ENCODE measurements at regions not wholly inside any gene's neighbourhood (a gene's known extent, or its start where the extent isn't known, plus 50 kb on each side); places are given as distances from the start of the nearest gene placed in this dataset.
A peak's percentile ranks its signal among the peaks of the same experiment; 100 is the strongest.

- DNase-seq, result peak in 1 of 2 donors; percentile 24
- no peak for FAIRE-seq
Observed at GRCh38 chr11:109795234-109795633, 298.0 kb upstream of the ZC3H12C start.

GRCh38 chr11:109796253-109796652 is 296.9 kb upstream of the ZC3H12C start:
- WGBS, 3 donors, result 33 to 57% (median 53%) methylated on average over 2 of the region's 2 CpGs
- Histone ChIP-seq H3K27me3 (ENCODE audit: control insufficient read depth in 3 of 3, insufficient read depth in 3 of 3, low read length in 3 of 3) (no peaks in the 10 kb centered on the region), H3K36me3 (ENCODE audit: control insufficient read depth in 3 of 3, insufficient read depth in 2 of 3, low read depth in 1 of 3, low read length in 3 of 3) (no peaks in the 10 kb centered on the region), H3K9me3 (ENCODE audit: control insufficient read depth in 2 of 2, insufficient read depth in 1 of 2, low read depth in 1 of 2, low read length in 1 of 2) (no peaks in the 10 kb centered on the region), H3K4me1 (ENCODE audit: control insufficient read depth in 3 of 3, insufficient read depth in 2 of 3, low read depth in 1 of 3, low read length in 2 of 3) (no peaks in the 10 kb centered on the region), H3K27ac (ENCODE audit: low read depth in 1 of 3, low read length in 2 of 3) (no peak overlapping the region), H3K4me3 (ENCODE audit: low read depth in 1 of 3, low read length in 3 of 3) (no peak overlapping the region)
- DNase-seq (no peak), FAIRE-seq (no peak)

More at GRCh38 chr11:109795234-109795633, 298.0 kb upstream of the ZC3H12C start:
- no peaks in the 10 kb centered on the region for H3K4me1 ChIP-seq (ENCODE audit: control insufficient read depth in 3 of 3, insufficient read depth in 2 of 3, low read depth in 1 of 3, low read length in 2 of 3)
- H3K27me3 ChIP-seq (ENCODE audit: control insufficient read depth in 3 of 3, insufficient read depth in 3 of 3, low read length in 3 of 3), result no peaks in the 10 kb centered on the region
- 33 to 63% (median 40%) methylated on average over 4 of the region's 4 CpGs for whole genome bisulfite sequencing, 3 donors
- H3K9me3 ChIP-seq (ENCODE audit: control insufficient read depth in 2 of 2, insufficient read depth in 1 of 2, low read depth in 1 of 2, low read length in 1 of 2), result no peaks in the 10 kb centered on the region
- no peak overlapping the region for H3K4me3 ChIP-seq (ENCODE audit: low read depth in 1 of 3, low read length in 3 of 3)
- H3K36me3 ChIP-seq (ENCODE audit: control insufficient read depth in 3 of 3, insufficient read depth in 2 of 3, low read depth in 1 of 3, low read length in 3 of 3), result no peaks in the 10 kb centered on the region
- H3K27ac ChIP-seq (ENCODE audit: low read depth in 1 of 3, low read length in 2 of 3), result no peak overlapping the region

- H3K4me3 ChIP-seq (ENCODE audit: low read depth in 1 of 3, low read length in 3 of 3), result no peak overlapping the region
- no peaks in the 10 kb centered on the region for H3K9me3 ChIP-seq (ENCODE audit: control insufficient read depth in 2 of 2, insufficient read depth in 1 of 2, low read depth in 1 of 2, low read length in 1 of 2)
- FAIRE-seq, result no peak
- H3K4me1 ChIP-seq (ENCODE audit: control insufficient read depth in 3 of 3, insufficient read depth in 2 of 3, low read depth in 1 of 3, low read length in 2 of 3), result no peaks in the 10 kb centered on the region
- H3K36me3 ChIP-seq (ENCODE audit: control insufficient read depth in 3 of 3, insufficient read depth in 2 of 3, low read depth in 1 of 3, low read length in 3 of 3), result no peaks in the 10 kb centered on the region
- H3K27ac ChIP-seq (ENCODE audit: low read depth in 1 of 3, low read length in 2 of 3), result no peak overlapping the region
- DNase-seq, result no peak
- H3K27me3 ChIP-seq (ENCODE audit: control insufficient read depth in 3 of 3, insufficient read depth in 3 of 3, low read length in 3 of 3), result no peaks in the 10 kb centered on the region
- WGBS, 3 donors, result 53 to 65% (median 56%) methylated on average over 1 of the region's 1 CpG
Observed at GRCh38 chr11:109798521-109798920, 294.7 kb upstream of the ZC3H12C start.

- FAIRE-seq (no peak), DNase-seq (no peak)
- Histone ChIP-seq H3K4me1 (ENCODE audit: control insufficient read depth in 3 of 3, insufficient read depth in 2 of 3, low read depth in 1 of 3, low read length in 2 of 3) (no peaks in the 10 kb centered on the region), H3K9me3 (ENCODE audit: control insufficient read depth in 2 of 2, insufficient read depth in 1 of 2, low read depth in 1 of 2, low read length in 1 of 2) (no peaks in the 10 kb centered on the region), H3K27ac (ENCODE audit: low read depth in 1 of 3, low read length in 2 of 3) (no peak overlapping the region), H3K4me3 (ENCODE audit: low read depth in 1 of 3, low read length in 3 of 3) (no peak overlapping the region), H3K36me3 (ENCODE audit: control insufficient read depth in 3 of 3, insufficient read depth in 2 of 3, low read depth in 1 of 3, low read length in 3 of 3) (no peaks in the 10 kb centered on the region), H3K27me3 (ENCODE audit: control insufficient read depth in 3 of 3, insufficient read depth in 3 of 3, low read length in 3 of 3) (no peaks in the 10 kb centered on the region)
- WGBS, 3 donors, result 65 to 75% (median 69%) methylated on average over 2 of the region's 2 CpGs
Observed at GRCh38 chr11:109799604-109800003, 293.6 kb upstream of the ZC3H12C start.

- FAIRE-seq (no peak), DNase-seq (no peak)
- Histone ChIP-seq H3K27me3 (ENCODE audit: control insufficient read depth in 3 of 3, insufficient read depth in 3 of 3, low read length in 3 of 3) (no peaks in the 10 kb centered on the region), H3K36me3 (ENCODE audit: control insufficient read depth in 3 of 3, insufficient read depth in 2 of 3, low read depth in 1 of 3, low read length in 3 of 3) (no peaks in the 10 kb centered on the region), H3K9me3 (ENCODE audit: control insufficient read depth in 2 of 2, insufficient read depth in 1 of 2, low read depth in 1 of 2, low read length in 1 of 2) (no peaks in the 10 kb centered on the region), H3K4me1 (ENCODE audit: control insufficient read depth in 3 of 3, insufficient read depth in 2 of 3, low read depth in 1 of 3, low read length in 2 of 3) (no peaks in the 10 kb centered on the region), H3K4me3 (ENCODE audit: low read depth in 1 of 3, low read length in 3 of 3) (no peak overlapping the region), H3K27ac (ENCODE audit: low read depth in 1 of 3, low read length in 2 of 3) (no peak overlapping the region)
- 85 to 100% (median 90%) methylated on average over 1 of the region's 1 CpG for WGBS, 3 donors
Observed at GRCh38 chr11:109804911-109805310, 288.3 kb upstream of the ZC3H12C start.

GRCh38 chr11:109806205-109806604 is 287.0 kb upstream of the ZC3H12C start:
- no peaks in the 10 kb centered on the region for H3K4me1 ChIP-seq (ENCODE audit: control insufficient read depth in 3 of 3, insufficient read depth in 2 of 3, low read depth in 1 of 3, low read length in 2 of 3)
- no peaks in the 10 kb centered on the region for H3K36me3 ChIP-seq (ENCODE audit: control insufficient read depth in 3 of 3, insufficient read depth in 2 of 3, low read depth in 1 of 3, low read length in 3 of 3)
- FAIRE-seq (no peak), DNase-seq (no peak)
- WGBS, 3 donors, result 20 to 37% (median 26%) methylated on average over 1 of the region's 1 CpG
- no peak overlapping the region for H3K27ac ChIP-seq (ENCODE audit: low read depth in 1 of 3, low read length in 2 of 3)
- no peaks in the 10 kb centered on the region for H3K9me3 ChIP-seq (ENCODE audit: control insufficient read depth in 2 of 2, insufficient read depth in 1 of 2, low read depth in 1 of 2, low read length in 1 of 2)
- H3K4me3 ChIP-seq (ENCODE audit: low read depth in 1 of 3, low read length in 3 of 3), result no peak overlapping the region
- H3K27me3 ChIP-seq (ENCODE audit: control insufficient read depth in 3 of 3, insufficient read depth in 3 of 3, low read length in 3 of 3), result no peaks in the 10 kb centered on the region

- no peaks in the 10 kb centered on the region for H3K9me3 ChIP-seq (ENCODE audit: control insufficient read depth in 2 of 2, insufficient read depth in 1 of 2, low read depth in 1 of 2, low read length in 1 of 2)
- H3K27me3 ChIP-seq (ENCODE audit: control insufficient read depth in 3 of 3, insufficient read depth in 3 of 3, low read length in 3 of 3), result no peaks in the 10 kb centered on the region
- H3K36me3 ChIP-seq (ENCODE audit: control insufficient read depth in 3 of 3, insufficient read depth in 2 of 3, low read depth in 1 of 3, low read length in 3 of 3), result no peaks in the 10 kb centered on the region
- no peak overlapping the region for H3K27ac ChIP-seq (ENCODE audit: low read depth in 1 of 3, low read length in 2 of 3)
- no peak overlapping the region for H3K4me3 ChIP-seq (ENCODE audit: low read depth in 1 of 3, low read length in 3 of 3)
- no peak for DNase-seq
- FAIRE-seq, result no peak
- H3K4me1 ChIP-seq (ENCODE audit: control insufficient read depth in 3 of 3, insufficient read depth in 2 of 3, low read depth in 1 of 3, low read length in 2 of 3), result no peaks in the 10 kb centered on the region
- 6 to 36% (median 17%) methylated on average over 1 of the region's 1 CpG for WGBS, 3 donors
Observed at GRCh38 chr11:109808569-109808968, 284.6 kb upstream of the ZC3H12C start.

- DNase-seq, result no peak
- Histone ChIP-seq H3K27me3 (ENCODE audit: control insufficient read depth in 3 of 3, insufficient read depth in 3 of 3, low read length in 3 of 3) (no peaks in the 10 kb centered on the region), H3K27ac (ENCODE audit: low read depth in 1 of 3, low read length in 2 of 3) (no peak overlapping the region), H3K4me3 (ENCODE audit: low read depth in 1 of 3, low read length in 3 of 3) (no peak overlapping the region), H3K4me1 (ENCODE audit: control insufficient read depth in 3 of 3, insufficient read depth in 2 of 3, low read depth in 1 of 3, low read length in 2 of 3) (no peaks in the 10 kb centered on the region), H3K36me3 (ENCODE audit: control insufficient read depth in 3 of 3, insufficient read depth in 2 of 3, low read depth in 1 of 3, low read length in 3 of 3) (no peaks in the 10 kb centered on the region), H3K9me3 (ENCODE audit: control insufficient read depth in 2 of 2, insufficient read depth in 1 of 2, low read depth in 1 of 2, low read length in 1 of 2) (no peaks in the 10 kb centered on the region)
- 44 to 45% (median 44%) methylated on average over 2 of the region's 2 CpGs for WGBS, 3 donors
- no peak for FAIRE-seq
Observed at GRCh38 chr11:109814824-109815223, 278.4 kb upstream of the ZC3H12C start.

GRCh38 chr11:109815500-109816150 is 277.6 kb upstream of the ZC3H12C start:
- WGBS, 3 donors, result 63 to 80% (median 73%) methylated on average over 4 of the region's 4 CpGs
- DNase-seq, result no peak
- no peak for FAIRE-seq
- H3K27ac ChIP-seq (ENCODE audit: low read depth in 1 of 3, low read length in 2 of 3), result no peak overlapping the region
- no peaks in the 10 kb centered on the region for H3K36me3 ChIP-seq (ENCODE audit: control insufficient read depth in 3 of 3, insufficient read depth in 2 of 3, low read depth in 1 of 3, low read length in 3 of 3)
- no peaks in the 10 kb centered on the region for H3K9me3 ChIP-seq (ENCODE audit: control insufficient read depth in 2 of 2, insufficient read depth in 1 of 2, low read depth in 1 of 2, low read length in 1 of 2)
- no peak overlapping the region for H3K4me3 ChIP-seq (ENCODE audit: low read depth in 1 of 3, low read length in 3 of 3)
- no peaks in the 10 kb centered on the region for H3K4me1 ChIP-seq (ENCODE audit: control insufficient read depth in 3 of 3, insufficient read depth in 2 of 3, low read depth in 1 of 3, low read length in 2 of 3)
- H3K27me3 ChIP-seq (ENCODE audit: control insufficient read depth in 3 of 3, insufficient read depth in 3 of 3, low read length in 3 of 3), result no peaks in the 10 kb centered on the region
